ENCODE measurements at regions not wholly inside any gene's neighbourhood (a gene's known extent, or its start where the extent isn't known, plus 50 kb on each side); places are given as distances from the start of the nearest gene placed in this dataset.

- dilution Hi-C loops (cut with MboI; ENCODE audit: extremely low pct_ligation_motif_present, low sequenced_read_pairs) (no loop called here), intact Hi-C loops (cut with micrococcal nuclease) (loop anchor here (5.0 kb wide), 1 partner anchor 822 kb away; no protein-coding TSS in a partner anchor)
- Histone ChIP-seq H3K79me2 (ENCODE audit: control insufficient read depth, insufficient read depth, low read length) (no peaks in the 10 kb centered on the region), H3K27ac (ENCODE audit: insufficient read depth, low read depth, low read length) (no peak overlapping the region), H3K4me3 (replicated peaks in 1 of 3; ENCODE audit: insufficient read depth in 1 of 3, low read depth in 1 of 3, low read length in 3 of 3) (no peak overlapping the region), H3K27me3 (ENCODE audit: control insufficient read depth in 2 of 2, insufficient read depth in 2 of 2, low read length in 2 of 2) (peaks cover 22 to 26% of the 10 kb centered on the region in 2 experiments), H4K20me1 (replicated peaks; ENCODE audit: control insufficient read depth, extremely low read depth, insufficient read depth, low read length) (peaks cover 2% of the 10 kb centered on the region), H3K9me3 (replicated peaks; ENCODE audit: control insufficient read depth, insufficient read depth, low read length) (no peaks in the 10 kb centered on the region), H3K4me2 (ENCODE audit: insufficient read depth, low read length) (no peak overlapping the region), H3K9me1 (replicated peaks; ENCODE audit: control insufficient read depth, extremely low read depth, insufficient read depth, low read length) (no peaks in the 10 kb centered on the region), H3K36me3 (ENCODE audit: control insufficient read depth in 2 of 2, extremely low read depth in 1 of 2, insufficient read depth in 2 of 2, low read length in 2 of 2) (no peaks in the 10 kb centered on the region), H2AFZ (ENCODE audit: low read depth, low read length) (no peak overlapping the region), H3K9ac (replicated peaks; ENCODE audit: extremely low read depth, insufficient read depth, low read length) (no peak overlapping the region), H3K4me1 (ENCODE audit: control insufficient read depth, extremely low read depth, insufficient read depth, low read length) (peaks cover 3% of the 10 kb centered on the region)
- BruUV-seq (replicated peaks), result no TSS peak
- no peak for FAIRE-seq
- POLR2A ChIA-PET, result no interaction called here
- DNase-seq (ENCODE audit: low read depth, low spot score), result no peak
- TF ChIP-seq POLR2AphosphoS5 (IDR thresholded peaks at IDR 0.05; ENCODE audit: insufficient read depth, low read depth, low read length), result no peak
- no peak for TF ChIP-seq JUN (IDR thresholded peaks at IDR 0.05; ENCODE audit: borderline replicate concordance, insufficient read depth, insufficient read length, low read depth)
- TF ChIP-seq MYC (IDR thresholded peaks at IDR 0.05; ENCODE audit: low read depth, low read length), result no peak
- no peak for TF ChIP-seq FOS (IDR thresholded peaks at IDR 0.05; ENCODE audit: borderline replicate concordance, insufficient read depth, low read length)
- no peak for TF ChIP-seq EZH2 (IDR thresholded peaks at IDR 0.05; ENCODE audit: borderline replicate concordance, low read depth, low read length, severe bottlenecking)
- TF ChIP-seq MAX (IDR thresholded peaks at IDR 0.05; ENCODE audit: insufficient read depth, insufficient read length), result no peak
- TF ChIP-seq GATA2 (IDR thresholded peaks at IDR 0.05; ENCODE audit: insufficient read depth, insufficient read length, low read depth, low read length), result no peak
- TF ChIP-seq POLR2A (IDR thresholded peaks at IDR 0.05; ENCODE audit: low read depth, low read length), result no peak
- TF ChIP-seq CTCF (IDR thresholded peaks at IDR 0.05; ENCODE audit: extremely low read depth in 1 of 2, insufficient read depth in 1 of 2, low read depth in 1 of 2, low read length in 2 of 2), result no peak
- CTCF ChIA-PET, result no interaction called here
Measured at GRCh38 chr14:37900561-37900960, 305.1 kb downstream of the TTC6 start.
